ENCODE measurements at regions not wholly inside any gene's neighbourhood (a gene's known extent, or its start where the extent isn't known, plus 50 kb on each side); places are given as distances from the start of the nearest gene placed in this dataset.

- Histone ChIP-seq H3K27ac (no peak overlapping the region), H3K9me3 (replicated peaks) (no peaks in the 10 kb centered on the region), H3K36me3 (no peaks in the 10 kb centered on the region), H3K4me3 (no peak overlapping the region), H3K27me3 (replicated peaks) (no peaks in the 10 kb centered on the region), H3K4me1 (replicated peaks) (peaks cover 8% of the 10 kb centered on the region)
- DNase-seq (ENCODE audit: low read depth in 1 of 2, low spot score in 2 of 2): no peak
These were observed 114.1 kb upstream of the RREB1 start for GRCh38 chr6:6993503-6994237.

- Histone ChIP-seq H3K27me3 (replicated peaks) (no peaks in the 10 kb centered on the region), H3K4me3 (no peak overlapping the region), H3K36me3 (no peaks in the 10 kb centered on the region), H3K27ac (no peak overlapping the region), H3K4me1 (replicated peaks) (peaks cover 8% of the 10 kb centered on the region), H3K9me3 (replicated peaks) (no peaks in the 10 kb centered on the region)
- no peak for DNase-seq (ENCODE audit: low read depth in 1 of 2, low spot score in 2 of 2)
These were observed 113.0 kb upstream of the RREB1 start for GRCh38 chr6:6994796-6995195.

- peaks cover 8% of the 10 kb centered on the region for H3K4me1 ChIP-seq (replicated peaks)
- H3K4me3 ChIP-seq: no peak overlapping the region
- H3K9me3 ChIP-seq (replicated peaks): no peaks in the 10 kb centered on the region
- H3K36me3 ChIP-seq: no peaks in the 10 kb centered on the region
- no peaks in the 10 kb centered on the region for H3K27me3 ChIP-seq (replicated peaks)
- no peak for DNase-seq (ENCODE audit: low read depth in 1 of 2, low spot score in 2 of 2)
- no peak overlapping the region for H3K27ac ChIP-seq
These were observed 112.4 kb upstream of the RREB1 start for GRCh38 chr6:6995328-6995727.

GRCh38 chr6:6996124-6996523 lies 111.6 kb upstream of the RREB1 start:
- Histone ChIP-seq H3K4me3 (no peak overlapping the region), H3K9me3 (replicated peaks) (no peaks in the 10 kb centered on the region), H3K4me1 (replicated peaks) (peaks cover 8% of the 10 kb centered on the region), H3K27me3 (replicated peaks) (no peaks in the 10 kb centered on the region), H3K36me3 (no peaks in the 10 kb centered on the region), H3K27ac (no peak overlapping the region)
- no peak for DNase-seq (ENCODE audit: low read depth in 1 of 2, low spot score in 2 of 2)

GRCh38 chr6:6997263-6998193 lies 110.2 kb upstream of the RREB1 start:
- peak in 1 of 2 experiments; percentile 52 for DNase-seq (ENCODE audit: low read depth in 1 of 2, low spot score in 2 of 2)
- no peak overlapping the region for H3K4me3 ChIP-seq

GRCh38 chr6:6998194-6998569 lies 109.6 kb upstream of the RREB1 start:
- Histone ChIP-seq H3K4me3 (no peak overlapping the region), H3K9me3 (replicated peaks) (no peaks in the 10 kb centered on the region), H3K27me3 (replicated peaks) (no peaks in the 10 kb centered on the region), H3K4me1 (replicated peaks) (peaks cover 8% of the 10 kb centered on the region), H3K36me3 (no peaks in the 10 kb centered on the region), H3K27ac (no peak overlapping the region)
- peak in 1 of 2 experiments; percentile 8 for DNase-seq (ENCODE audit: low read depth in 1 of 2, low spot score in 2 of 2)

More at GRCh38 chr6:6997263-6998193, 110.2 kb upstream of the RREB1 start:
- H3K36me3 ChIP-seq: no peaks in the 10 kb centered on the region
- H3K27me3 ChIP-seq (replicated peaks): no peaks in the 10 kb centered on the region
- H3K27ac ChIP-seq: no peak overlapping the region
- H3K4me1 ChIP-seq (replicated peaks): peaks cover 8% of the 10 kb centered on the region
- no peaks in the 10 kb centered on the region for H3K9me3 ChIP-seq (replicated peaks)

GRCh38 chr6:7000825-7001777 lies 106.7 kb upstream of the RREB1 start:
- no peaks in the 10 kb centered on the region for H3K36me3 ChIP-seq
- no peaks in the 10 kb centered on the region for H3K27me3 ChIP-seq (replicated peaks)
- DNase-seq (ENCODE audit: low read depth in 1 of 2, low spot score in 2 of 2): no peak
- peaks cover 8% of the 10 kb centered on the region for H3K4me1 ChIP-seq (replicated peaks)
- H3K9me3 ChIP-seq (replicated peaks): no peaks in the 10 kb centered on the region
- H3K4me3 ChIP-seq: no peak overlapping the region
- H3K27ac ChIP-seq: no peak overlapping the region

GRCh38 chr6:7003041-7003440 lies 104.7 kb upstream of the RREB1 start:
- Histone ChIP-seq H3K27ac (no peak overlapping the region), H3K36me3 (no peaks in the 10 kb centered on the region), H3K27me3 (replicated peaks) (no peaks in the 10 kb centered on the region), H3K9me3 (replicated peaks) (no peaks in the 10 kb centered on the region), H3K4me3 (no peak overlapping the region), H3K4me1 (replicated peaks) (peaks cover 4% of the 10 kb centered on the region)
- no peak for DNase-seq (ENCODE audit: low read depth in 1 of 2, low spot score in 2 of 2)

- H3K27ac ChIP-seq: no peak overlapping the region
- H3K27me3 ChIP-seq (replicated peaks): no peaks in the 10 kb centered on the region
These were observed 103.0 kb upstream of the RREB1 start for GRCh38 chr6:7004581-7005297.

GRCh38 chr6:7006515-7007191 lies 101.1 kb upstream of the RREB1 start:
- DNase-seq (ENCODE audit: low read depth in 1 of 2, low spot score in 2 of 2): no peak
- no peaks in the 10 kb centered on the region for H3K4me1 ChIP-seq (replicated peaks)

More at GRCh38 chr6:7004581-7005297, 103.0 kb upstream of the RREB1 start:
- Histone ChIP-seq H3K4me3 (no peak overlapping the region), H3K4me1 (replicated peaks) (no peaks in the 10 kb centered on the region), H3K9me3 (replicated peaks) (no peaks in the 10 kb centered on the region), H3K36me3 (no peaks in the 10 kb centered on the region)
- DNase-seq (ENCODE audit: low read depth in 1 of 2, low spot score in 2 of 2): no peak

GRCh38 chr6:7008451-7008988 lies 99.2 kb upstream of the RREB1 start:
- Histone ChIP-seq H3K4me1 (replicated peaks) (no peaks in the 10 kb centered on the region), H3K9me3 (replicated peaks) (no peaks in the 10 kb centered on the region), H3K36me3 (no peaks in the 10 kb centered on the region), H3K27me3 (replicated peaks) (no peaks in the 10 kb centered on the region), H3K4me3 (no peak overlapping the region), H3K27ac (no peak overlapping the region)
- no peak for DNase-seq (ENCODE audit: low read depth in 1 of 2, low spot score in 2 of 2)

More at GRCh38 chr6:7006515-7007191, 101.1 kb upstream of the RREB1 start:
- Histone ChIP-seq H3K4me3 (no peak overlapping the region), H3K27me3 (replicated peaks) (no peaks in the 10 kb centered on the region), H3K27ac (no peak overlapping the region), H3K9me3 (replicated peaks) (no peaks in the 10 kb centered on the region), H3K36me3 (no peaks in the 10 kb centered on the region)

GRCh38 chr6:7016226-7016625 lies 91.5 kb upstream of the RREB1 start:
- Histone ChIP-seq H3K36me3 (no peaks in the 10 kb centered on the region), H3K4me3 (no peak overlapping the region), H3K27me3 (replicated peaks) (no peaks in the 10 kb centered on the region), H3K9me3 (replicated peaks) (no peaks in the 10 kb centered on the region), H3K27ac (no peak overlapping the region), H3K4me1 (replicated peaks) (no peaks in the 10 kb centered on the region)
- DNase-seq (ENCODE audit: low read depth in 1 of 2, low spot score in 2 of 2): no peak
